GM23338 (cell line): ENCODE measurements at regions not wholly inside any gene's neighbourhood (a gene's known extent, or its start where the extent isn't known, plus 50 kb on each side); places are given as distances from the start of the nearest gene placed in this dataset.

ENCODE experiments used
- ATAC-seq: fragments of 200-7000 bp; cut with Tn5 transposase; 3 replicates; pipeline ENCODE4 v1.9.1; 2020
- DNase-seq: peaks from one replicate; pipeline ENCODE4 v3.0.0-alpha.2; 2015; ENCODE audit warnings: low spot score
- H2AFZ ChIP-seq: fragments of 200-600 bp; sonication (generic); 2 replicates; pipeline ENCODE4 v1.8.0; 2016; ENCODE audit warnings: antibody characterized with exemption, mild to moderate bottlenecking, moderate library complexity
- H3F3A ChIP-seq: fragments of 200-600 bp; sonication (generic); replicated peaks from 2 replicates; pipeline ENCODE4 v1.8.0; 2017; ENCODE audit warnings: antibody characterized with exemption, mixed run types, low read depth
- H3K27ac ChIP-seq: fragments of 200-600 bp; sonication (generic); 2 replicates; pipeline ENCODE4 v1.6.1; 2016; ENCODE audit warnings: low read depth
- H3K27me3 ChIP-seq: fragments of 200-600 bp; sonication (generic); 2 replicates; pipeline ENCODE4 v1.8.0; 2016; ENCODE audit warnings: mild to moderate bottlenecking, mixed run types, moderate library complexity; ENCODE audit not compliant: insufficient read depth
- H3K36me3 ChIP-seq: fragments of 200-600 bp; sonication (generic); 2 replicates; pipeline ENCODE4 v1.8.0; 2016; ENCODE audit warnings: mild to moderate bottlenecking; ENCODE audit not compliant: insufficient read depth
- H3K4me1 ChIP-seq: fragments of 200-600 bp; sonication (generic); 2 replicates; pipeline ENCODE4 v1.8.0; 2016; ENCODE audit warnings: mild to moderate bottlenecking, moderate library complexity; ENCODE audit not compliant: insufficient read depth
- H3K4me2 ChIP-seq: fragments of 200-600 bp; sonication (generic); 2 replicates; pipeline ENCODE4 v1.7.1; 2017; ENCODE audit warnings: mixed run types
- H3K4me3 ChIP-seq: fragments of 200-600 bp; sonication (generic); 2 replicates; pipeline ENCODE4 v1.6.1; 2016; ENCODE audit warnings: mixed run types
- H3K79me2 ChIP-seq: fragments of 200-600 bp; sonication (generic); replicated peaks from 2 replicates; pipeline ENCODE4 v1.8.0; 2017; ENCODE audit warnings: mild to moderate bottlenecking; ENCODE audit not compliant: insufficient read depth
- H3K9me2 ChIP-seq: fragments of 200-600 bp; sonication (generic); 2 replicates; pipeline ENCODE4 v1.8.0; 2017; ENCODE audit not compliant: insufficient read depth
- H4K20me1 ChIP-seq: fragments of 200-600 bp; sonication (generic); replicated peaks from 2 replicates; pipeline ENCODE4 v1.8.0; 2017; ENCODE audit warnings: mild to moderate bottlenecking; ENCODE audit not compliant: insufficient read depth
- H3K27ac Mint-ChIP-seq: 2 replicates; pipeline ENCODE4 v1.8.0; 2020; ENCODE audit warnings: inconsistent platforms, mild to moderate bottlenecking, moderate library complexity, mixed read lengths
- H3K27me3 Mint-ChIP-seq: 3 replicates; pipeline ENCODE4 v1.8.0; 2022; ENCODE audit warnings: low read depth, mild to moderate bottlenecking, moderate library complexity, mixed read lengths, inconsistent platforms; ENCODE audit not compliant: insufficient read depth, poor library complexity
- H3K36me3 Mint-ChIP-seq: 3 replicates; pipeline ENCODE4 v1.8.0; 2021; ENCODE audit warnings: low read depth, mild to moderate bottlenecking, inconsistent platforms, moderate library complexity, mixed read lengths
- H3K4me1 Mint-ChIP-seq: 3 replicates; pipeline ENCODE4 v1.8.0; 2020; ENCODE audit warnings: mild to moderate bottlenecking, inconsistent platforms, mixed read lengths
- H3K4me3 Mint-ChIP-seq: 3 replicates; pipeline ENCODE4 v1.8.0; 2021; ENCODE audit warnings: moderate library complexity, mild to moderate bottlenecking, inconsistent platforms, mixed read lengths
- H3K9me3 Mint-ChIP-seq: 3 replicates; pipeline ENCODE4 v1.8.0; 2020; ENCODE audit warnings: moderate library complexity, mild to moderate bottlenecking, inconsistent platforms, mixed read lengths
- CREB1 ChIP-seq: fragments of 250-450 bp; sonication (Bioruptor Pico); IDR thresholded peaks from 2 replicates; pipeline ENCODE4 v1.5.0; 2020; ENCODE audit warnings: low read depth, mild to moderate bottlenecking, moderate library complexity
- EZH2 ChIP-seq: fragments of 200-600 bp; sonication (generic); IDR thresholded peaks from one replicate; pipeline ENCODE4 v1.8.0; 2017; ENCODE audit warnings: antibody characterized with exemption, mild to moderate bottlenecking, low read depth; ENCODE audit not compliant: unreplicated experiment
- EZH2phosphoT487 ChIP-seq: fragments of 200-600 bp; sonication (generic); IDR thresholded peaks from one replicate; pipeline ENCODE4 v1.8.1; 2018; ENCODE audit warnings: antibody characterized with exemption; ENCODE audit not compliant: unreplicated experiment
- JUNB ChIP-seq: IDR thresholded peaks from one replicate; pipeline ENCODE4 v1.6.1; 2016; ENCODE audit warnings: antibody characterized with exemption; ENCODE audit not compliant: unreplicated experiment
- NANOG ChIP-seq: IDR thresholded peaks from 2 replicates; pipeline ENCODE4 v1.6.1; 2016; ENCODE audit warnings: antibody characterized with exemption, borderline replicate concordance
- POLR2AphosphoS5 ChIP-seq: IDR thresholded peaks from 2 replicates; pipeline ENCODE4 v1.6.1; 2016; ENCODE audit warnings: antibody characterized with exemption, low read depth
- STAT1 ChIP-seq: IDR thresholded peaks from one replicate; pipeline ENCODE4 v1.6.1; 2016; ENCODE audit warnings: antibody characterized with exemption; ENCODE audit not compliant: unreplicated experiment
- ZNF114 ChIP-seq: fragments of 250-450 bp; sonication (Bioruptor Pico); IDR thresholded peaks from 2 replicates; pipeline ENCODE4 v1.5.0; 2020; ENCODE audit warnings: mild to moderate bottlenecking, moderate library complexity
- ZNF331 ChIP-seq: fragments of 250-450 bp; sonication (Bioruptor Pico); IDR thresholded peaks from 2 replicates; pipeline ENCODE4 v1.5.0; 2020; ENCODE audit warnings: low read depth, mild to moderate bottlenecking, moderate library complexity
- TF ChIP-seq, protein P1 (sequence below): IDR thresholded peaks from one replicate; pipeline ENCODE4 v1.6.1; 2018; ENCODE audit warnings: antibody characterized with exemption; ENCODE audit not compliant: unreplicated experiment
- TF ChIP-seq, protein P2 (sequence below): IDR thresholded peaks from 2 replicates; pipeline ENCODE4 v1.6.1; 2016; ENCODE audit warnings: antibody characterized with exemption
- TF ChIP-seq, protein P3 (sequence below): fragments of 250-450 bp; sonication (Bioruptor Pico); IDR thresholded peaks from 2 replicates; pipeline ENCODE4 v1.5.0; 2020; ENCODE audit warnings: mild to moderate bottlenecking, moderate library complexity
- TF ChIP-seq, protein P4 (sequence below), 2 experiments: fragments of 200-600 bp in 1 of 2; sonication (generic) in 1 of 2; conservative IDR thresholded peaks; 2 replicates each; pipeline versions ENCODE4 v1.5.1 to v1.6.1; 2016 to 2017; ENCODE audit warnings: antibody characterized with exemption in 2 of 2, low read depth in 2 of 2, mild to moderate bottlenecking in 2 of 2, moderate library complexity in 1 of 2

DNA sequence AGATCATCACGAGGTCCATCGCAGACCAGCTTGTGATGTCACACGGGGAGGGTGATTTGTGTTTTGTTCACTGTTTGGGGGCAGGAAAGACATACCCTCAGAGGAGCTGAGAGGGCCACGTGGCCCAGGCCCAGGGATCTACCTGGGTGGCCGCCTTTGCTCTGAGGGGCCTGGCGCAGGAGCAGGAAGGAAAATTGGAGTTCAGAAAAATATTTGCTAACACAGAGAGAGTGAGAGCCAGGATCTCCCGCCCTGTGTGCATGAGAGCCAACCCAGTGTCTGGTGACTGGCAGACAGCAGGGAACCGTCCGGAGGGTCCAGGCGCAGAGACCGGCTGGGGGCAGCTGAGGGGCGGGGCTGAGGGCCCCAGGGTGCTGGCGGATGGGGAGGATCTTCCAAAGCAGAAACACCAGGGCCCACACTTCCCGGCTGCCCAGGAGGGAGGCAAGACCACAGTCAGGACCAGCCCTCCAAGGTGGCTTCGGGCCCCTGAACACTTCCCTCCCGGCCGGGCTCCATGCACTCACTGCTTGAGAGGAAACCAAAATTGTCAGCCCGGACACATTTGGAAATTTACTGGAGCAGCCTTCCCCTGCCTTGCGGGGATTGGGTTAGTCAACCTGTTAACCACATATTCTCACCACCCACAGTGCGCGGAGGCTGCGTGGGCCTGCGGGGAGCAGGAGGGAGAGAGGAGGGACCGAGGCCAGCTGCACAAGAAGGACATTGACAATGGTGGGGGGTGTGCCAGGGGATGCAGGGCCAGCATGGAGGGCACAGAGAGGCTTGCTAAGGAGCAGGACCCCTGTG is 52.6 kb downstream of the RBFOX3 start:
- no peaks in the 10 kb centered on the region for H3F3A ChIP-seq
- no peak overlapping the region; the same call in 1 of the 2 replicates for H3K27ac Mint-ChIP-seq
- no peak overlapping the region for H3K27ac ChIP-seq
- TF ChIP-seq, protein P1, sequence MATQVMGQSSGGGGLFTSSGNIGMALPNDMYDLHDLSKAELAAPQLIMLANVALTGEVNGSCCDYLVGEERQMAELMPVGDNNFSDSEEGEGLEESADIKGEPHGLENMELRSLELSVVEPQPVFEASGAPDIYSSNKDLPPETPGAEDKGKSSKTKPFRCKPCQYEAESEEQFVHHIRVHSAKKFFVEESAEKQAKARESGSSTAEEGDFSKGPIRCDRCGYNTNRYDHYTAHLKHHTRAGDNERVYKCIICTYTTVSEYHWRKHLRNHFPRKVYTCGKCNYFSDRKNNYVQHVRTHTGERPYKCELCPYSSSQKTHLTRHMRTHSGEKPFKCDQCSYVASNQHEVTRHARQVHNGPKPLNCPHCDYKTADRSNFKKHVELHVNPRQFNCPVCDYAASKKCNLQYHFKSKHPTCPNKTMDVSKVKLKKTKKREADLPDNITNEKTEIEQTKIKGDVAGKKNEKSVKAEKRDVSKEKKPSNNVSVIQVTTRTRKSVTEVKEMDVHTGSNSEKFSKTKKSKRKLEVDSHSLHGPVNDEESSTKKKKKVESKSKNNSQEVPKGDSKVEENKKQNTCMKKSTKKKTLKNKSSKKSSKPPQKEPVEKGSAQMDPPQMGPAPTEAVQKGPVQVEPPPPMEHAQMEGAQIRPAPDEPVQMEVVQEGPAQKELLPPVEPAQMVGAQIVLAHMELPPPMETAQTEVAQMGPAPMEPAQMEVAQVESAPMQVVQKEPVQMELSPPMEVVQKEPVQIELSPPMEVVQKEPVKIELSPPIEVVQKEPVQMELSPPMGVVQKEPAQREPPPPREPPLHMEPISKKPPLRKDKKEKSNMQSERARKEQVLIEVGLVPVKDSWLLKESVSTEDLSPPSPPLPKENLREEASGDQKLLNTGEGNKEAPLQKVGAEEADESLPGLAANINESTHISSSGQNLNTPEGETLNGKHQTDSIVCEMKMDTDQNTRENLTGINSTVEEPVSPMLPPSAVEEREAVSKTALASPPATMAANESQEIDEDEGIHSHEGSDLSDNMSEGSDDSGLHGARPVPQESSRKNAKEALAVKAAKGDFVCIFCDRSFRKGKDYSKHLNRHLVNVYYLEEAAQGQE: no peak
- TF ChIP-seq NANOG (no peak), ZNF331 (CRISPR knock-in tag) (no peak), STAT1 (no peak), EZH2 (no peak), CREB1 (CRISPR knock-in tag) (no peak), EZH2phosphoT487 (no peak), ZNF114 (CRISPR knock-in tag) (no peak), JUNB (no peak), POLR2AphosphoS5 (no peak)
- TF ChIP-seq, protein P2, sequence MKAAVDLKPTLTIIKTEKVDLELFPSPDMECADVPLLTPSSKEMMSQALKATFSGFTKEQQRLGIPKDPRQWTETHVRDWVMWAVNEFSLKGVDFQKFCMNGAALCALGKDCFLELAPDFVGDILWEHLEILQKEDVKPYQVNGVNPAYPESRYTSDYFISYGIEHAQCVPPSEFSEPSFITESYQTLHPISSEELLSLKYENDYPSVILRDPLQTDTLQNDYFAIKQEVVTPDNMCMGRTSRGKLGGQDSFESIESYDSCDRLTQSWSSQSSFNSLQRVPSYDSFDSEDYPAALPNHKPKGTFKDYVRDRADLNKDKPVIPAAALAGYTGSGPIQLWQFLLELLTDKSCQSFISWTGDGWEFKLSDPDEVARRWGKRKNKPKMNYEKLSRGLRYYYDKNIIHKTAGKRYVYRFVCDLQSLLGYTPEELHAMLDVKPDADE: no peak
- TF ChIP-seq, protein P3, sequence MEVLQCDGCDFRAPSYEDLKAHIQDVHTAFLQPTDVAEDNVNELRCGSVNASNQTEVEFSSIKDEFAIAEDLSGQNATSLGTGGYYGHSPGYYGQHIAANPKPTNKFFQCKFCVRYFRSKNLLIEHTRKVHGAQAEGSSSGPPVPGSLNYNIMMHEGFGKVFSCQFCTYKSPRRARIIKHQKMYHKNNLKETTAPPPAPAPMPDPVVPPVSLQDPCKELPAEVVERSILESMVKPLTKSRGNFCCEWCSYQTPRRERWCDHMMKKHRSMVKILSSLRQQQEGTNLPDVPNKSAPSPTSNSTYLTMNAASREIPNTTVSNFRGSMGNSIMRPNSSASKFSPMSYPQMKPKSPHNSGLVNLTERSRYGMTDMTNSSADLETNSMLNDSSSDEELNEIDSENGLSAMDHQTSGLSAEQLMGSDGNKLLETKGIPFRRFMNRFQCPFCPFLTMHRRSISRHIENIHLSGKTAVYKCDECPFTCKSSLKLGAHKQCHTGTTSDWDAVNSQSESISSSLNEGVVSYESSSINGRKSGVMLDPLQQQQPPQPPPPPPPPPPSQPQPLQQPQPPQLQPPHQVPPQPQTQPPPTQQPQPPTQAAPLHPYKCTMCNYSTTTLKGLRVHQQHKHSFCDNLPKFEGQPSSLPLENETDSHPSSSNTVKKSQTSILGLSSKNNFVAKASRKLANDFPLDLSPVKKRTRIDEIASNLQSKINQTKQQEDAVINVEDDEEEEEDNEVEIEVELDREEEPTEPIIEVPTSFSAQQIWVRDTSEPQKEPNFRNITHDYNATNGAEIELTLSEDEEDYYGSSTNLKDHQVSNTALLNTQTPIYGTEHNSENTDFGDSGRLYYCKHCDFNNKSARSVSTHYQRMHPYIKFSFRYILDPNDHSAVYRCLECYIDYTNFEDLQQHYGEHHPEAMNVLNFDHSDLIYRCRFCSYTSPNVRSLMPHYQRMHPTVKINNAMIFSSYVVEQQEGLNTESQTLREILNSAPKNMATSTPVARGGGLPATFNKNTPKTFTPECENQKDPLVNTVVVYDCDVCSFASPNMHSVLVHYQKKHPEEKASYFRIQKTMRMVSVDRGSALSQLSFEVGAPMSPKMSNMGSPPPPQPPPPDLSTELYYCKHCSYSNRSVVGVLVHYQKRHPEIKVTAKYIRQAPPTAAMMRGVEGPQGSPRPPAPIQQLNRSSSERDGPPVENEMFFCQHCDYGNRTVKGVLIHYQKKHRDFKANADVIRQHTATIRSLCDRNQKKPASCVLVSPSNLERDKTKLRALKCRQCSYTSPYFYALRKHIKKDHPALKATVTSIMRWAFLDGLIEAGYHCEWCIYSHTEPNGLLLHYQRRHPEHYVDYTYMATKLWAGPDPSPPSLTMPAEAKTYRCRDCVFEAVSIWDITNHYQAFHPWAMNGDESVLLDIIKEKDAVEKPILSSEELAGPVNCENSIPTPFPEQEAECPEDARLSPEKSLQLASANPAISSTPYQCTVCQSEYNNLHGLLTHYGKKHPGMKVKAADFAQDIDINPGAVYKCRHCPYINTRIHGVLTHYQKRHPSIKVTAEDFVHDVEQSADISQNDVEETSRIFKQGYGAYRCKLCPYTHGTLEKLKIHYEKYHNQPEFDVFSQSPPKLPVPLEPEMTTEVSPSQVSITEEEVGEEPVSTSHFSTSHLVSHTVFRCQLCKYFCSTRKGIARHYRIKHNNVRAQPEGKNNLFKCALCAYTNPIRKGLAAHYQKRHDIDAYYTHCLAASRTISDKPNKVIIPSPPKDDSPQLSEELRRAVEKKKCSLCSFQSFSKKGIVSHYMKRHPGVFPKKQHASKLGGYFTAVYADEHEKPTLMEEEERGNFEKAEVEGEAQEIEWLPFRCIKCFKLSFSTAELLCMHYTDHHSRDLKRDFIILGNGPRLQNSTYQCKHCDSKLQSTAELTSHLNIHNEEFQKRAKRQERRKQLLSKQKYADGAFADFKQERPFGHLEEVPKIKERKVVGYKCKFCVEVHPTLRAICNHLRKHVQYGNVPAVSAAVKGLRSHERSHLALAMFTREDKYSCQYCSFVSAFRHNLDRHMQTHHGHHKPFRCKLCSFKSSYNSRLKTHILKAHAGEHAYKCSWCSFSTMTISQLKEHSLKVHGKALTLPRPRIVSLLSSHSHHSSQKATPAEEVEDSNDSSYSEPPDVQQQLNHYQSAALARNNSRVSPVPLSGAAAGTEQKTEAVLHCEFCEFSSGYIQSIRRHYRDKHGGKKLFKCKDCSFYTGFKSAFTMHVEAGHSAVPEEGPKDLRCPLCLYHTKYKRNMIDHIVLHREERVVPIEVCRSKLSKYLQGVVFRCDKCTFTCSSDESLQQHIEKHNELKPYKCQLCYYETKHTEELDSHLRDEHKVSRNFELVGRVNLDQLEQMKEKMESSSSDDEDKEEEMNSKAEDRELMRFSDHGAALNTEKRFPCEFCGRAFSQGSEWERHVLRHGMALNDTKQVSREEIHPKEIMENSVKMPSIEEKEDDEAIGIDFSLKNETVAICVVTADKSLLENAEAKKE (CRISPR knock-in tag): no peak
- TF ChIP-seq, protein P4, sequence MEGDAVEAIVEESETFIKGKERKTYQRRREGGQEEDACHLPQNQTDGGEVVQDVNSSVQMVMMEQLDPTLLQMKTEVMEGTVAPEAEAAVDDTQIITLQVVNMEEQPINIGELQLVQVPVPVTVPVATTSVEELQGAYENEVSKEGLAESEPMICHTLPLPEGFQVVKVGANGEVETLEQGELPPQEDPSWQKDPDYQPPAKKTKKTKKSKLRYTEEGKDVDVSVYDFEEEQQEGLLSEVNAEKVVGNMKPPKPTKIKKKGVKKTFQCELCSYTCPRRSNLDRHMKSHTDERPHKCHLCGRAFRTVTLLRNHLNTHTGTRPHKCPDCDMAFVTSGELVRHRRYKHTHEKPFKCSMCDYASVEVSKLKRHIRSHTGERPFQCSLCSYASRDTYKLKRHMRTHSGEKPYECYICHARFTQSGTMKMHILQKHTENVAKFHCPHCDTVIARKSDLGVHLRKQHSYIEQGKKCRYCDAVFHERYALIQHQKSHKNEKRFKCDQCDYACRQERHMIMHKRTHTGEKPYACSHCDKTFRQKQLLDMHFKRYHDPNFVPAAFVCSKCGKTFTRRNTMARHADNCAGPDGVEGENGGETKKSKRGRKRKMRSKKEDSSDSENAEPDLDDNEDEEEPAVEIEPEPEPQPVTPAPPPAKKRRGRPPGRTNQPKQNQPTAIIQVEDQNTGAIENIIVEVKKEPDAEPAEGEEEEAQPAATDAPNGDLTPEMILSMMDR (conservative IDR thresholded peaks at IDR 0.05; ENCODE audit: low read depth in 2 of 2): no peak
- H3K4me3 ChIP-seq: no peak overlapping the region
- H3K4me1 Mint-ChIP-seq: no peaks in the 10 kb centered on the region; the same call in 2 of the 3 replicates
- DNase-seq: no peak
- no peak overlapping the region for H3K4me2 ChIP-seq
- H3K27me3 ChIP-seq: no peaks in the 10 kb centered on the region
- no peak for ATAC-seq
- peaks cover 13% of the 10 kb centered on the region; the same call in 2 of the 3 replicates for H3K9me3 Mint-ChIP-seq
- H3K36me3 Mint-ChIP-seq: no peaks in the 10 kb centered on the region; the same call in 2 of the 3 replicates
- H3K9me2 ChIP-seq: no peaks in the 10 kb centered on the region
- no peaks in the 10 kb centered on the region for H4K20me1 ChIP-seq
- no peak overlapping the region for H2AFZ ChIP-seq
- H3K36me3 ChIP-seq: no peaks in the 10 kb centered on the region
- no peaks in the 10 kb centered on the region for H3K79me2 ChIP-seq
- H3K27me3 Mint-ChIP-seq: peaks cover 7% of the 10 kb centered on the region
- no peak overlapping the region for H3K4me3 Mint-ChIP-seq
- H3K4me1 ChIP-seq: no peaks in the 10 kb centered on the region
